Activated CD4-positive, alpha-beta T cell treated with anti-CD3 and anti-CD28 coated beads, Interleukin-2, amount 10 ng/mL, durations not matched to agents 24 days and 14 days (primary cell): ENCODE measurements at regions not wholly inside any gene's neighbourhood (a gene's known extent, or its start where the extent isn't known, plus 50 kb on each side); places are given as distances from the start of the nearest gene placed in this dataset.

Experiments used
- DNase-seq: peaks from one replicate; pipeline ENCODE4 v3.0.0; 2022
- H3K27ac Mint-ChIP-seq: one replicate; pipeline ENCODE4 v1.8.0; 2022; ENCODE audit warnings: mild to moderate bottlenecking, mixed read lengths
- H3K27me3 Mint-ChIP-seq: one replicate; pipeline ENCODE4 v1.8.0; 2022; ENCODE audit warnings: mixed read lengths
- H3K36me3 Mint-ChIP-seq: one replicate; pipeline ENCODE4 v1.8.0; 2022; ENCODE audit warnings: low read depth, mild to moderate bottlenecking, mixed read lengths
- H3K4me1 Mint-ChIP-seq: one replicate; pipeline ENCODE4 v1.8.0; 2021; ENCODE audit warnings: mixed read lengths
- H3K4me3 Mint-ChIP-seq: one replicate; pipeline ENCODE4 v1.8.0; 2022; ENCODE audit warnings: mild to moderate bottlenecking, moderate library complexity, mixed read lengths
- H3K9me3 Mint-ChIP-seq: one replicate; pipeline ENCODE4 v1.8.0; 2021; ENCODE audit warnings: mixed read lengths
- intact Hi-C: fragments of 100-400 bp; cut with micrococcal nuclease; formaldehyde crosslinking; loops from one replicate; pipeline ENCODE4 v1.15.1; 2023

DNA sequence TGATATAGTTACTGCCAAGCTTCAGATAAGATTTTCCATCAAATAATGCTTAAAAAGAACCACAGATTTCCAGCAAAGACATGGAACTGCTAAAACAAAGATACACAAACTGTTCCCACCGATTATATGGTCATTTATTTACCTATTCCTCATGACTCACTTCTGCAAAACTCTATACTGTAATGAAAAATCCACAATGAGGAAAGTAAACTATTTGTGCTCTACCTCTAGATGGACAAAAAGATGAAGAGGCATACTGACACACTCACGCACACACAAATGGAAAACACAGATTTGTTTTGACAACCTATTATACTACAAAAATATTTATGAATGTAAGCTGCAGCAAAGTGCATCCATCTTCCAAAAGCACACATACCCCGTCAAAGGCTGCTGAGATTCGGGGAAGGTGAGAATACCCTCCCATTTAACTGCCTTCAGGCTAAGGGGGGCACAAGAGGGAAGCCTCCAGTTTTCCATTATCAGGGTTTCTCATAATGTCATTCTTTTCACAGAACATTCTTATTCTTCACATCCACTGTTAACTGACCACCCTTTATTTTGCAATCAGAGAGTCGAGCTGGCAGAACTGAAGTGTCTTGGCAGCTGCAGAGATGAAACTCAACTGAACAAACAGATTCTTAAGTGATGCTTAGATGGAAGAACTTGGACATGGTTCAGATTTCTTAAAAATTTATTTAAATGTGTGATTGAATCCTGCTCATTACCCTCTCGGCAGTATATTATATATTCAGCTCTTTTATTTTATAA lies 115.9 kb upstream of the TANK start:
- H3K36me3 Mint-ChIP-seq = no peaks in the 10 kb centered on the region

DNA sequence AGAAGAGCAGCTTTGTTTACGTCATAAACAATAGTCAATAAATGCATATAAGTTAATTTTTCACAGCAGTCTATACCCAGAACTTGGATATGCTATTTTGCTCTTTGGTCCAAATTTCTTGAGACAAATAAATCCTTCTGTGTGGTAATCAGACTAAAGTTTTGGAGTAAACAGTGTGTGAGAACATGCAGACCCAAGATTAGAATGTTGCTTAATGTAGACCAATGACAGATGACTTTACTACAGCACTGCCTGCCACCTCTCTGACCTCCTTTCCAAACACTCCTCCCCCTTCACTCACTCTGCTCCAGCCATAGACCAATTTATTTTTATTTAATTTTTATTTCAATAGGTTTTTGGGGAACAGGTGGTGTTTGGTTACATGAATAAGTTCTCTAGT lies 115.3 kb upstream of the TANK start:
- H3K36me3 Mint-ChIP-seq = no peaks in the 10 kb centered on the region
- no peaks in the 10 kb centered on the region for H3K9me3 Mint-ChIP-seq
- H3K4me3 Mint-ChIP-seq = no peak overlapping the region
- no peak for DNase-seq
- intact Hi-C loops = no loop called here
- H3K27me3 Mint-ChIP-seq = peaks cover 54% of the 10 kb centered on the region
- no peaks in the 10 kb centered on the region for H3K4me1 Mint-ChIP-seq
- no peak overlapping the region for H3K27ac Mint-ChIP-seq

More for the DNA sequence above, 115.9 kb upstream of the TANK start:
- Mint-ChIP-seq H3K4me3 (no peak overlapping the region), H3K9me3 (no peaks in the 10 kb centered on the region), H3K27ac (no peak overlapping the region), H3K4me1 (no peaks in the 10 kb centered on the region), H3K27me3 (peaks cover 50% of the 10 kb centered on the region)
- intact Hi-C loops = no loop called here
- DNase-seq = no peak

DNA sequence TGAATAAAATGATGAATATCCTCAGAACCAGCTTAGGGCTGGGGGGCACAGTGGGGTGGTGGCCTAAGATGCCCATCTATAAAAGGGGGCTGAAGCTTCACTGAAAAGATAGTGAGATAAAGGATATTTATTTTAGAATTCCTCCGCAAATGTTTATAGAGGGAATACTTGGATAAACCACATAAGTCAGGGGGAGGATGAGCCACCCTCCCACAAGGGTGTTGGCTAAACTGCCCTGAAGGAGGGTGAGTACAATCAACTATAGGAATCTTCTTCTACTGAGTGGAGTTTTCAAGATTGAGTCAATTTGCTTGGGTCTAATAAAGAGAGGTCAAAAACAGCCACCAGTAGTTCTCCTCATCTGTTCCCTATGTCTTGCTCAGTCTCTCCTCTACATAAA lies 114.5 kb upstream of the TANK start:
- Mint-ChIP-seq H3K9me3 (no peaks in the 10 kb centered on the region), H3K4me1 (no peaks in the 10 kb centered on the region), H3K4me3 (no peak overlapping the region), H3K36me3 (no peaks in the 10 kb centered on the region), H3K27ac (no peak overlapping the region), H3K27me3 (peaks cover 57% of the 10 kb centered on the region)
- DNase-seq = no peak
- intact Hi-C loops = no loop called here

DNA sequence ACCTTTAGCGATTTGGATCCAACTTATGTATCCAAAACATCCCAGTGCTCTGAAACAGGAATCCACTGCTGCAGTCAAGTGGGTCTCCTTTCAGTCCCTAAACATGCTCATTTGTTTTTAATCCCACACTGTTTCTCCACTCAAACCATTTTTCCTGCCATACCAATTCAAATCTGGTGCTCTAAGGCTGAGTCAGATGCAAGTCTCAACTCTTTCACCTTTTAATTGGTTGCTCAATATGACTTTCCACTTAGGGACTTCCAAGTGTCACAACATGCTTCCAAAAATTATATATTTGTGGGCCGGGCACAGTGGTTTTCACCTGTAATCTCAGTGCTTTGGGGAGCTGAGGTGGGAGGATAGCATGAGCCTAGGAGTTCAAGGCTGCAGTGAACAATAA lies 113.4 kb upstream of the TANK start:
- no peaks in the 10 kb centered on the region for H3K4me1 Mint-ChIP-seq
- H3K9me3 Mint-ChIP-seq = no peaks in the 10 kb centered on the region
- H3K4me3 Mint-ChIP-seq = no peak overlapping the region
- H3K27me3 Mint-ChIP-seq = peaks cover 57% of the 10 kb centered on the region
- no peaks in the 10 kb centered on the region for H3K36me3 Mint-ChIP-seq
- no peak overlapping the region for H3K27ac Mint-ChIP-seq
- DNase-seq = no peak
- intact Hi-C loops = no loop called here

DNA sequence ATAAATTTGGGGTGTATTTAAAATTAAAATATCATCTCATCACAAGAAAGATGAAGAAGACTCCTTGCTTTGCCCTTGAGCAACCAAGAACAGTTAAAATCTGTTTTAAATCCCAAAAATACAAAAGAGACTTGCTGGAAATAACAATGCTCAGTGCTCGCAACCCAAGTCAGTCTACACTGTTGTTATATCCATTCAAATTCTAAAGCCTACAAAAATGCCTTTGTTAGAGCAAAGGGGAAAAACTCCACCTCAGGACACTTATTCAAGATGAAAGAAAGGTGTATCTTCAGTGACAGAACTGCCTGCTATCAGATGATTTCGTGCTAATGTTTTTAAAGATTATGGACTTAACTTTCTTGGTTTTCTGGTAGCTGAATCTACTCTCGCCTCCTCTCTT lies 111.9 kb upstream of the TANK start:
- no peaks in the 10 kb centered on the region for H3K4me1 Mint-ChIP-seq
- intact Hi-C loops = no loop called here
- no peaks in the 10 kb centered on the region for H3K36me3 Mint-ChIP-seq
- H3K27ac Mint-ChIP-seq = no peak overlapping the region
- H3K4me3 Mint-ChIP-seq = no peak overlapping the region
- no peak for DNase-seq
- peaks cover 61% of the 10 kb centered on the region for H3K27me3 Mint-ChIP-seq
- peaks cover 10% of the 10 kb centered on the region for H3K9me3 Mint-ChIP-seq

DNA sequence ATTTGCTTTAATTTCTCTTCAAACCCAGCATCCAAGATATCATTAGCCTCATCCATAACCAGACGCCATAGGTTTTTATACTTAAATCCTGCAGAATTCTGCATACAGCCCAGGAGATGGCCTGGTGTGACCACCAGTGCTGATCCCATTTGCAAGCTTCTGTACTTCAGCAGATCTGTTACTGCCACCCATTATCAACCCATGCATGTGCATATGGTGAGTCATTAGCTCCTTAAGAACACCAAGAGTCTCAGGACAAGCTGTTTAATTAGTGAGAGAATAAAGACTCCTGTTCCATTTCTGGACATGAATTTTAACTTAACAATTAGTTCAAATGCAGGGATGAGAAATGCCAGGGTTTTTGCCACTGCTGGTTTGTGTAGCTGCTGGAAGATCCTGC lies 110.7 kb upstream of the TANK start:
- Mint-ChIP-seq H3K4me3 (no peak overlapping the region), H3K9me3 (peaks cover 10% of the 10 kb centered on the region), H3K27ac (no peak overlapping the region), H3K36me3 (no peaks in the 10 kb centered on the region), H3K4me1 (no peaks in the 10 kb centered on the region), H3K27me3 (peaks cover 58% of the 10 kb centered on the region)
- DNase-seq = no peak
- intact Hi-C loops = no loop called here

DNA sequence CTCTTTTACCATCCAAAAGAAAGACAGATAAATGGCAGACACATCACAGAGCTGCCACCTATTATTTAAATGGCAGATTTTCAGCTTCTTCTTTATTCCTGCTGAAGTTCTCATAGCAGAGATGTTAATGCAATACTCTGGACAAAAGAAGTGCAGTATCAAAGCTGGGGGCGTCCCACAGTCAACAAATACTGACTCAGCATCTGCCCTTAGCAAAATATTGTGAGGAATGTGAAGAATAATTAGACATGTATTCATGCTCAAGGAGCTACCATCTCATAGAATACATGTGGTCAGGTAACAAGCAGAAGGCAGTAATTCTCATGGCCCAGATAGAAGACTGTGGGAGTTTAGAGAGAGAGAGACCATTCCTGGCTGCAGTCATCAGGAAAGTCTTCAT lies 108.0 kb upstream of the TANK start:
- Mint-ChIP-seq H3K27me3 (peaks cover 47% of the 10 kb centered on the region), H3K9me3 (peaks cover 10% of the 10 kb centered on the region), H3K27ac (no peak overlapping the region), H3K4me3 (no peak overlapping the region), H3K36me3 (no peaks in the 10 kb centered on the region), H3K4me1 (no peaks in the 10 kb centered on the region)
- intact Hi-C loops = no loop called here
- DNase-seq = no peak

DNA sequence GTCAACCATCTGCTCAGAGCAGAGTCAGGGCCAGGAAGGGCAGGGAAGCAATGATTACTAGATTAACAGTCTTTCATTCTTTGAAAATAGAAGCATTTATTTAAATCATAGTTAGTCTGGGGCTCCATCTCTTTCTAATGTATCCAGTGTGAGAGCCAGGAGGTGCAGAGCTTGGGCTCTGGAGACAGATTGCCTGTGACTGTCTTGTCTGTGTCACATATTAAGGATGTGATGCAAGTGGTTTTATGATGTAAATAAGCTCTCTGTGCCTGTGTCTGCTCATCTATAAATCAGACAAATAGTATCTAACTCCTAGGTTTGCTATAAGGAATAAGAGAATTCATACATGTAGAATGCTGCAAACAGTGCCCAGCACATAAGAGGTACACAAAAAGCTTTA lies 104.9 kb upstream of the TANK start:
- Mint-ChIP-seq H3K27ac (no peak overlapping the region), H3K36me3 (no peaks in the 10 kb centered on the region), H3K4me1 (no peaks in the 10 kb centered on the region), H3K4me3 (no peak overlapping the region), H3K27me3 (peaks cover 33% of the 10 kb centered on the region), H3K9me3 (peaks cover 13% of the 10 kb centered on the region)
- no peak for DNase-seq
- intact Hi-C loops = no loop called here

DNA sequence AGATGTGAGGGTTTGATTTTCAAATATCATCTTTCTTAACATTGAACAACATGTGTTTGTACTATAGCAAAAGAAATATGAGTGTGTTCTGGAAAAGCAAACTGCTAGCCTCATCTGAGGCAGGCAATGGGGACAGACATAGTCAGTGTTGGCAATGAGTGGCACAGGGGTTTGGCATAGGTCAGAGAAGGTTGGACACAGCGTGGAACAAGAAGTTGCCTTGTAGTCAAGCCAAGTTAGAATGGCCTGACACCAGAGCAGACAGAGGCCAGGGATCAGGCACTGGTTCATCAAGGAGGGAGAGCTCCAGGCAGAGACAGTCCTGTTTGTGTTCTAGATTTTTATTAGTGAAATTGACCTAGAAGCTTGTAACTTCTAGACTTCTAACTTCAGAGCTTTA lies 100.8 kb upstream of the TANK start:
- H3K27ac Mint-ChIP-seq = no peak overlapping the region
- H3K36me3 Mint-ChIP-seq = no peaks in the 10 kb centered on the region

DNA sequence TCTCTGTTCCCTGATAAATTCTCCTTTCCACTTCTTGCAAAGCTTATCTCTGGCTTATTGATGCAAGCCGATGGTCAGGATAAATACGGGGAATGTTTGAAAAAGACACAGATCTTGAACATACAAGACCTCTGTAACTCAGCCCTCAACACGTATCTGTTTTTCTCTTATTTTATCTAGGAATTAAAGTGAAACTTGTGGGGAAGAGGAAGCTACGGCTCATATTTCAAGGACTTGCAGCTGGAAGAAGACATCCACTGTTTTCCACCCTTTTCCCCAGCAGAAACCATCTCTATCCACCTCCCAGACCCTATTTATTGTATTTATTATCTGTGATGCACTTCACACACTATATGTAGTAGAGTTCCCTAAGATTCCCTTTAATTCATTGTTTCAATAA lies 98.4 kb upstream of the TANK start:
- intact Hi-C loops = loop anchor here (10.0 kb wide), 1 partner anchor 797 kb away; no protein-coding TSS in a partner anchor
- no peaks in the 10 kb centered on the region for H3K36me3 Mint-ChIP-seq
- peaks cover 7% of the 10 kb centered on the region for H3K4me1 Mint-ChIP-seq
- no peak overlapping the region for H3K27ac Mint-ChIP-seq
- DNase-seq = no peak
- H3K9me3 Mint-ChIP-seq = peaks cover 3% of the 10 kb centered on the region
- H3K4me3 Mint-ChIP-seq = no peak overlapping the region
- peaks cover 2% of the 10 kb centered on the region for H3K27me3 Mint-ChIP-seq

More for the DNA sequence above, 100.8 kb upstream of the TANK start:
- intact Hi-C loops = no loop called here
- peaks cover 7% of the 10 kb centered on the region for H3K27me3 Mint-ChIP-seq
- no peak overlapping the region for H3K4me3 Mint-ChIP-seq
- H3K9me3 Mint-ChIP-seq = peaks cover 3% of the 10 kb centered on the region
- DNase-seq = no peak
- peaks cover 7% of the 10 kb centered on the region for H3K4me1 Mint-ChIP-seq

DNA sequence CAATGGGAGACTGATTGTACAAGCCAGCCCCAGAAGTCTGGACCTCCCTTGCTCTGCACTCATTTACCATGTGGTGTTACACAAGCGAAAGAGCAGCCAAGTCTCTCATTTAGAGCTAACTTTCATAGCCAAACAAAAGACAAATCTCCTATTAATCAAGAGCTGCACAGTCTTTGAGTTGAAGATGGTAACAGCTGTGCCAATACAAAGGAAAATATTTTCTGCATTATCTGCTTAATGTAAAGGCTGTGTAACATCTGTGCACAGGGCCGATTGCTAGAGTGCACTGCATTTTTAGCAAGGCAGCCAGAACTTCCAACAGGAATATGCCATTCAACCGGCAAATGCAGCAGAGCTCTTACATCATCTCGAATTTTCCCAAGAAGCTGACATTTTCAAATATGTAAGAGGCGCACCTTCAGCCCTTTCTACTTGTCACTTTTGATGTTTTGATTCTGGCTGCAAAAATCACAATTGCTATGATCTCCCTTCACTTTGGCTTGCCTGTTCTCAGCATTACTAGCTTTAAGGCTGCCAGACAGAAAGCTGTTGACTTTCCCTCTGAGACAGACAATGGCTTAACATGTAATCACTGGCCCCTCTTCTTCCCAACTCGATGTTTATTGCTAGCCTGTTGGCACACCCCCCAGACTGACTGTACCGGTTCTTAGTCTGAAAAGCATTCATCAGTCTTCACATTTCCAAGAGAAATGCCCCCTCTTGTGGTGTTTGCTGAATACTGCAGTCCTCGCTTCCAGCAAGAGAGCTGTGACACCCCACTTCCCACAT lies 96.9 kb upstream of the TANK start:
- Mint-ChIP-seq H3K4me1 (peaks cover 17% of the 10 kb centered on the region), H3K9me3 (no peaks in the 10 kb centered on the region), H3K27me3 (peaks cover 5% of the 10 kb centered on the region), H3K4me3 (no peak overlapping the region), H3K36me3 (no peaks in the 10 kb centered on the region), H3K27ac (no peak overlapping the region)
- intact Hi-C loops = loop anchor here (10.0 kb wide), 1 partner anchor 799 kb away; no protein-coding TSS in a partner anchor
- DNase-seq = peak; percentile 92

DNA sequence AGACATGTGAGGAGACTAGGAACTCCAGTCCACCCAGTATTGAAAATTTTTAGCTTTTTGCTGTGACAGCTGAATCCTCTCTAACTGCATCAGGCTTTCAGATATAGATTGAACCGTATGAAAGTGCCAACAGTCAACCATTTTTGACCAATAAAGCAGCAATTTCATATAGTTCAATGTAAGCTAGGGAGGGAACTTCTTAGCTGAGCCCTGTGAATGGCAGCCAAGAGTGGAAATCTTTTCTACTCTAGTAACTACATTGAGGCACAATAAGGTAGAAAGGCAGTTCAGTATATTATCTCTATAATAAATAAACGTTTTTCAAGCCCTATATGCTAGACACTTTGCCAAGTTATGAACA lies 96.3 kb upstream of the TANK start:
- intact Hi-C loops = loop anchor here (10.0 kb wide), 1 partner anchor 799 kb away; no protein-coding TSS in a partner anchor
- H3K36me3 Mint-ChIP-seq = no peaks in the 10 kb centered on the region

DNA sequence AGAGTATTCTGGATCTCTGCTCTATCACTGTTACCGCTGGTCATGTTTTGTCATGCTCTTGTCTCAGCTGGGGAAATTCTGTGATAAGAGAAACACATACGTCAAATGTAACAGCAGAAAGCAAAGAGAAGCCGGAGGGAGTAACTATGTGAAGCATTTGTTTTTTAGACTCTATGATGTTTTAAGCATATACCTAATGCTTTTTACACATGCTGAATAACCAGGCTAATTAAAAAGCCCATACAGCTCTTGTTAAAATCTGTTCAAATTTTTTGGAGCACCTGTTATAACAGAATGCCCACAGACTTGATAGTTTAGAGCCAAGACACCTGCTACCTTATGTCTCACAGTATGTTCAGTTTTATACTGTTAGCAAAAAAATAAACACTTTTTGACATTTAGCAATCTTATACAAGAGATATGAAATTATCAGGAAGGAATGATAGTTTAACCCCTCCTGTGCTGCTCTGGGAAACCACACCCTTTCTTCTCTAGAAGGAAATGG lies 92.3 kb upstream of the TANK start:
- intact Hi-C loops = loop anchor here (10.0 kb wide), 1 partner anchor 803 kb away; no protein-coding TSS in a partner anchor

More for the DNA sequence above, 96.3 kb upstream of the TANK start:
- Mint-ChIP-seq H3K27ac (no peak overlapping the region), H3K9me3 (no peaks in the 10 kb centered on the region), H3K4me1 (peaks cover 17% of the 10 kb centered on the region), H3K4me3 (no peak overlapping the region), H3K27me3 (peaks cover 5% of the 10 kb centered on the region)
- DNase-seq = no peak

DNA sequence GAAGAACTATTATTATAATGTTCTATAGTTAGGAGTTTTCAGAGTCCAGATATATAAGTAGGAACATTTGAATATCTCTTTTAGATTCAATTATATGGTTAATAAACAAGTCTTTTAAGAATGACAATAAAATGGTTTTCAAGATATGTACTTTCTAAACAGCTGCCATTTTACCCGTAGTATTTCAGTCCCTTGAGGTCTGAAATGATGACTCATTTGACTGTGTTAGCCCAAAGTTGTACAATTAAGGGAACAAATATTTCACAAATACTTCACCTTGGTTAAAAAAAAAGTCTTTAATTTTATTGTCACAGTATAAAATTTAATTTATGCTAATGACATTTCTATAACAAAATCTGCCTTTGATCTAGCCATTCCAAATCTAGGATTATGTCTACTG lies 91.6 kb upstream of the TANK start:
- peaks cover 13% of the 10 kb centered on the region for H3K9me3 Mint-ChIP-seq
- peaks cover 18% of the 10 kb centered on the region for H3K4me1 Mint-ChIP-seq
- peaks cover 7% of the 10 kb centered on the region for H3K36me3 Mint-ChIP-seq
- no peak overlapping the region for H3K27ac Mint-ChIP-seq
- H3K27me3 Mint-ChIP-seq = peaks cover 3% of the 10 kb centered on the region
- intact Hi-C loops = loop anchor here (10.0 kb wide), 1 partner anchor 804 kb away; no protein-coding TSS in a partner anchor
- no peak for DNase-seq
- no peak overlapping the region for H3K4me3 Mint-ChIP-seq

More for the DNA sequence above, 92.3 kb upstream of the TANK start:
- Mint-ChIP-seq H3K36me3 (peaks cover 2% of the 10 kb centered on the region), H3K4me3 (no peak overlapping the region), H3K27me3 (peaks cover 3% of the 10 kb centered on the region), H3K27ac (no peak overlapping the region), H3K4me1 (peaks cover 19% of the 10 kb centered on the region), H3K9me3 (peaks cover 6% of the 10 kb centered on the region)
- DNase-seq = no peak
